Parathyroid adenoma (tissue), 2 donors: ENCODE measurements at regions not wholly inside any gene's neighbourhood (a gene's known extent, or its start where the extent isn't known, plus 50 kb on each side); places are given as distances from the start of the nearest gene placed in this dataset.

Experiments
- H2AFZ ChIP-seq: fragments of 300-600 bp; sonication (generic); one replicate; pipeline ENCODE4 v1.7.0; 2017; ENCODE audit warnings: antibody characterized with exemption, mild to moderate bottlenecking
- H3K27ac ChIP-seq: fragments of 300-600 bp; sonication (generic); one replicate; pipeline ENCODE4 v1.7.0; 2017
- H3K27me3 ChIP-seq: fragments of 300-600 bp; sonication (generic); one replicate; pipeline ENCODE4 v1.7.0; 2017; ENCODE audit warnings: low read length; ENCODE audit not compliant: control insufficient read depth, insufficient read depth
- H3K36me3 ChIP-seq: fragments of 300-600 bp; sonication (generic); one replicate; pipeline ENCODE4 v1.7.0; 2017; ENCODE audit warnings: low read length; ENCODE audit not compliant: control insufficient read depth, insufficient read depth
- H3K4me1 ChIP-seq: fragments of 300-600 bp; sonication (generic); one replicate; pipeline ENCODE4 v1.7.0; 2017; ENCODE audit warnings: control low read depth
- H3K4me2 ChIP-seq: fragments of 300-600 bp; sonication (generic); one replicate; pipeline ENCODE4 v1.7.0; 2017; ENCODE audit warnings: low read length
- H3K4me3 ChIP-seq: fragments of 300-600 bp; sonication (generic); one replicate; pipeline ENCODE4 v1.7.0; 2017; ENCODE audit warnings: low read depth, low read length
- H3K79me2 ChIP-seq: fragments of 300-600 bp; sonication (generic); one replicate; pipeline ENCODE4 v1.7.0; 2017; ENCODE audit warnings: control low read depth
- H3K9ac ChIP-seq: fragments of 300-600 bp; sonication (generic); one replicate; pipeline ENCODE4 v1.7.0; 2017; ENCODE audit warnings: mild to moderate bottlenecking
- H3K9me3 ChIP-seq: fragments of 300-600 bp; sonication (generic); one replicate; pipeline ENCODE4 v1.7.0; 2017; ENCODE audit warnings: low read length; ENCODE audit not compliant: control insufficient read depth
- TF ChIP-seq, protein P1 (sequence below): fragments of 300-600 bp; sonication (generic); IDR thresholded peaks from one replicate; pipeline ENCODE4 v1.7.0; 2017; ENCODE audit warnings: antibody characterized with exemption, mild to moderate bottlenecking
- donor health status: primary hyperparathyroidism.

- no peaks in the 10 kb centered on the region for H3K27me3 ChIP-seq
- no peaks in the 10 kb centered on the region for H3K36me3 ChIP-seq
- no peaks in the 10 kb centered on the region for H3K79me2 ChIP-seq
- H3K27ac ChIP-seq = no peak overlapping the region
- H2AFZ ChIP-seq = no peak overlapping the region
- H3K4me1 ChIP-seq = no peaks in the 10 kb centered on the region
- H3K4me2 ChIP-seq = no peak overlapping the region
- TF ChIP-seq, protein P1, sequence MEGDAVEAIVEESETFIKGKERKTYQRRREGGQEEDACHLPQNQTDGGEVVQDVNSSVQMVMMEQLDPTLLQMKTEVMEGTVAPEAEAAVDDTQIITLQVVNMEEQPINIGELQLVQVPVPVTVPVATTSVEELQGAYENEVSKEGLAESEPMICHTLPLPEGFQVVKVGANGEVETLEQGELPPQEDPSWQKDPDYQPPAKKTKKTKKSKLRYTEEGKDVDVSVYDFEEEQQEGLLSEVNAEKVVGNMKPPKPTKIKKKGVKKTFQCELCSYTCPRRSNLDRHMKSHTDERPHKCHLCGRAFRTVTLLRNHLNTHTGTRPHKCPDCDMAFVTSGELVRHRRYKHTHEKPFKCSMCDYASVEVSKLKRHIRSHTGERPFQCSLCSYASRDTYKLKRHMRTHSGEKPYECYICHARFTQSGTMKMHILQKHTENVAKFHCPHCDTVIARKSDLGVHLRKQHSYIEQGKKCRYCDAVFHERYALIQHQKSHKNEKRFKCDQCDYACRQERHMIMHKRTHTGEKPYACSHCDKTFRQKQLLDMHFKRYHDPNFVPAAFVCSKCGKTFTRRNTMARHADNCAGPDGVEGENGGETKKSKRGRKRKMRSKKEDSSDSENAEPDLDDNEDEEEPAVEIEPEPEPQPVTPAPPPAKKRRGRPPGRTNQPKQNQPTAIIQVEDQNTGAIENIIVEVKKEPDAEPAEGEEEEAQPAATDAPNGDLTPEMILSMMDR = no peak
- no peak overlapping the region for H3K4me3 ChIP-seq
- no peak overlapping the region for H3K9ac ChIP-seq
- H3K9me3 ChIP-seq = no peaks in the 10 kb centered on the region
These were observed 150.0 kb upstream of the COL3A1 start for GRCh38 chr2:188824125-188824524.

- no peaks in the 10 kb centered on the region for H3K9me3 ChIP-seq
These were observed 140.8 kb upstream of the COL3A1 start for GRCh38 chr2:188833331-188833730.

DNA sequence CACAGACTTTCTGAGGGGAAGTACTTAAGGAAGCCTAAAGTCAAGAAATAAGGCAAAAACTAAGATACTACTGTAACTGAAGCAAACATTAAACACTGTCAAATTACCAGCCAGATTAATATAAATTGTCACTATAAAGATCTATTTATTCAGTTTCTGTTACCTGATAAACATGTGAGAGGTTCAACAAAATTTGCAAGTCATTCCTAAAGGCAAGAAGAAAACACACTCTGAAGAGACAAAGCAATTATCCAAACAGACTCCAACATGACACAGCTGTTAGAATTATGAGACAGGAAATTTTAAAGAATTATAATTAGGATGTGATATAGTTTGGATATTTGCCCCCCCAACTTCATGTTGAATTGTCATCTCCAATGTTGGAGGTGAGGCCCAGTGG lies 140.4 kb upstream of the COL3A1 start:
- no peak overlapping the region for H3K4me3 ChIP-seq
- no peak overlapping the region for H3K4me2 ChIP-seq
- H3K36me3 ChIP-seq = no peaks in the 10 kb centered on the region
- H3K27ac ChIP-seq = no peak overlapping the region
- no peaks in the 10 kb centered on the region for H3K79me2 ChIP-seq
- H3K9ac ChIP-seq = no peak overlapping the region
- no peak overlapping the region for H2AFZ ChIP-seq
- TF ChIP-seq, protein P1 = no peak
- H3K27me3 ChIP-seq = no peaks in the 10 kb centered on the region
- H3K4me1 ChIP-seq = no peaks in the 10 kb centered on the region
- no peaks in the 10 kb centered on the region for H3K9me3 ChIP-seq

More at GRCh38 chr2:188833331-188833730, 140.8 kb upstream of the COL3A1 start:
- no peak overlapping the region for H3K4me3 ChIP-seq
- TF ChIP-seq, protein P1 = no peak
- no peaks in the 10 kb centered on the region for H3K27me3 ChIP-seq
- no peak overlapping the region for H3K9ac ChIP-seq
- no peak overlapping the region for H3K4me2 ChIP-seq
- H2AFZ ChIP-seq = no peak overlapping the region
- no peaks in the 10 kb centered on the region for H3K4me1 ChIP-seq
- no peaks in the 10 kb centered on the region for H3K36me3 ChIP-seq
- no peak overlapping the region for H3K27ac ChIP-seq
- no peaks in the 10 kb centered on the region for H3K79me2 ChIP-seq

DNA sequence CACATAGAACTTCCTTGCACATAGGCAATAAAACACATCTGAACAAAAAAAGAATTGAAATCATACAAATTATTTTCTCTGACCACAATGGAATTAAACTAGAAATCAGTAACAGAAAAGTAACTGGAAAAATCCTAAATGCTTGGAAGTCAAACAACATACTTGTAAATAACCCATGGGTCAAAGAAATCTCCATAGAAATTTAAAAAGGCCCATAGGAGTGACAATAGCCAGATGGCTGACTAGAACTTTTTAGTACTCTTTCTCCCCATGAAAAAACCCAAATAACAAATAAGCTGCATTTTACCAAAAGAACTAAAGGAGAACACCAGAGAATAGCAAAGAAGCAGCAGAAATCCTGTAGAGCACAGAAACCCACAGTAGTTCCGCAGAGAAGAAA lies 139.2 kb upstream of the COL3A1 start:
- Histone ChIP-seq H3K36me3 (no peaks in the 10 kb centered on the region), H3K9ac (no peak overlapping the region), H3K9me3 (no peaks in the 10 kb centered on the region), H2AFZ (no peak overlapping the region), H3K4me1 (no peaks in the 10 kb centered on the region), H3K79me2 (no peaks in the 10 kb centered on the region), H3K27me3 (no peaks in the 10 kb centered on the region), H3K27ac (no peak overlapping the region), H3K4me3 (no peak overlapping the region), H3K4me2 (no peak overlapping the region)
- TF ChIP-seq, protein P1 = no peak

DNA sequence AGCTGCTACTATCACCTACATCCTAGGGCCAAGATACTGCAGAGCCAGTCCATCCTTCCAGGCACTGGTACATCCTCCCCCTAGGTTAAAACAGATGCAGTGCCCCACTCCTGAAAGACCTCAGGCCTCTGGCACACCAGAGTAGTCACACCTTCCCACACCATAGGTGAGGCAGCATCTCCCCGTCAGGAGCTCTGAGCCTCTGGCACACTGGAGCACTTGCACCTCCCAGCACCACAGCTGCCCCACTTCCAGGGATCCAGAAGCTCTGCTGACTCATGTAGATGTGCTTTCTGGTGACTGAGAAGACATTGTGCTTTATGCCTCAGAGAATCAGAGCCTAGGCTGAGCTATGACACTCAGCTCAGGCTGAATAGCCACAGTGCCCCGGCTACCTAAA lies 138.4 kb upstream of the COL3A1 start:
- Histone ChIP-seq H2AFZ (no peak overlapping the region), H3K9me3 (no peaks in the 10 kb centered on the region), H3K27ac (no peak overlapping the region), H3K4me3 (no peak overlapping the region), H3K27me3 (no peaks in the 10 kb centered on the region), H3K4me2 (no peak overlapping the region), H3K9ac (no peak overlapping the region), H3K79me2 (no peaks in the 10 kb centered on the region), H3K36me3 (no peaks in the 10 kb centered on the region), H3K4me1 (no peaks in the 10 kb centered on the region)
- TF ChIP-seq, protein P1 = no peak
